ENCODE measurements at regions not wholly inside any gene's neighbourhood (a gene's known extent, or its start where the extent isn't known, plus 50 kb on each side); places are given as distances from the start of the nearest gene placed in this dataset.

GRCh38 chr7:25790963-25791362 is 361.0 kb upstream of the NFE2L3 start:
- no peak for TF ChIP-seq POLR2A (IDR thresholded peaks at IDR 0.05; ENCODE audit: low read length)
- no peak for TF ChIP-seq CTCF (IDR thresholded peaks at IDR 0.05)
- TF ChIP-seq ZNF302 (CRISPR knock-in tag; IDR thresholded peaks at IDR 0.05) = no peak
- TF ChIP-seq PBX3 (IDR thresholded peaks at IDR 0.05) = no peak
- no peak for TF ChIP-seq MAFK (IDR thresholded peaks at IDR 0.05; ENCODE audit: partially characterized antibody)
- TF ChIP-seq ZFP36 (IDR thresholded peaks at IDR 0.05; ENCODE audit: borderline replicate concordance, partially characterized antibody) = no peak
- TF ChIP-seq EP300 (IDR thresholded peaks at IDR 0.05) = no peak
- TF ChIP-seq HDAC2 (IDR thresholded peaks at IDR 0.05) = no peak
- TF ChIP-seq ESRRA (IDR thresholded peaks at IDR 0.05; ENCODE audit: borderline replicate concordance, low read length) = no peak
- TF ChIP-seq REST (IDR thresholded peaks at IDR 0.05) = no peak
- no peak for TF ChIP-seq MAX (IDR thresholded peaks at IDR 0.05)
- no peak for TF ChIP-seq JUN (IDR thresholded peaks at IDR 0.05)
- no peak for TF ChIP-seq SREBF2 (IDR thresholded peaks at IDR 0.05)
- TF ChIP-seq RFX5 (IDR thresholded peaks at IDR 0.05) = no peak

Measured in A549 (cell line).